ENCODE measurements at regions not wholly inside any gene's neighbourhood (a gene's known extent, or its start where the extent isn't known, plus 50 kb on each side); places are given as distances from the start of the nearest gene placed in this dataset.

- TF ChIP-seq CTCF (IDR thresholded peaks at IDR 0.05) (no peak), POLR2AphosphoS5 (IDR thresholded peaks at IDR 0.05) (no peak), POLR2A (IDR thresholded peaks at IDR 0.05) (no peak)
Measured at GRCh38 chr5:109961751-109962150, 272.0 kb downstream of the MAN2A1 start.
